Lung (tissue), 11 donors: ENCODE measurements at regions not wholly inside any gene's neighbourhood (a gene's known extent, or its start where the extent isn't known, plus 50 kb on each side); places are given as distances from the start of the nearest gene placed in this dataset.

Source experiments
- ATAC-seq: fragments of 200-7000 bp; cut with Tn5 transposase; one replicate; pipeline ENCODE4 v1.9.1; 2020; ENCODE audit warnings: moderate number of reproducible peaks; ENCODE audit not compliant: insufficient read depth, low FRiP score
- DNase-seq, 3 donors: peaks; one replicate each; pipeline ENCODE4 v3.0.0-alpha.2; 2013 to 2017
- H3K27ac ChIP-seq, 2 donors: one replicate each; pipeline ENCODE4 v1.5.1; 2013; ENCODE audit warnings: mild to moderate bottlenecking in 2 of 2, moderate library complexity in 2 of 2, control low read depth in 1 of 2, inconsistent platforms in 1 of 2, low read depth in 1 of 2, low read length in 1 of 2
- H3K27me3 ChIP-seq, 3 donors: one replicate each; pipeline ENCODE4 v1.5.1; 2013; ENCODE audit warnings: low read length in 2 of 3; ENCODE audit not compliant: control insufficient read depth in 3 of 3, insufficient read depth in 3 of 3
- H3K36me3 ChIP-seq, 4 donors: one replicate each; pipeline ENCODE4 v1.5.1; 2013; ENCODE audit warnings: low read length in 4 of 4, mild to moderate bottlenecking in 1 of 4, moderate library complexity in 1 of 4; ENCODE audit not compliant: control insufficient read depth in 4 of 4, insufficient read depth in 4 of 4
- H3K4me1 ChIP-seq, 5 donors: one replicate each; pipeline ENCODE4 v1.5.1; 2013; ENCODE audit warnings: low read length in 5 of 5, mild to moderate bottlenecking in 2 of 5, moderate library complexity in 1 of 5; ENCODE audit not compliant: control insufficient read depth in 5 of 5, insufficient read depth in 5 of 5
- H3K4me3 ChIP-seq: one replicate; pipeline ENCODE4 v1.5.1; 2013; ENCODE audit warnings: mild to moderate bottlenecking, control low read depth, moderate library complexity
- H3K9ac ChIP-seq, 2 donors: one replicate each; pipeline ENCODE4 v1.5.1; 2013; ENCODE audit warnings: low read length in 2 of 2, control low read depth in 1 of 2; ENCODE audit not compliant: insufficient read depth in 1 of 2
- H3K9me3 ChIP-seq, 4 donors: one replicate each; pipeline ENCODE4 v1.5.1; 2013; ENCODE audit warnings: low read length in 3 of 4, mild to moderate bottlenecking in 1 of 4, moderate library complexity in 1 of 4; ENCODE audit not compliant: control insufficient read depth in 4 of 4, insufficient read depth in 3 of 4
- WGBS, 2 donors: extraction: QIAGEN DNeasy Blood & Tissue Kit; methylation state at CpG; one replicate each; pipeline ENCODE4 v1.1.7; 2013; 5-methylcytosine and 5-hydroxymethylcytosine counted together
- TF ChIP-seq, protein P1 (sequence below): IDR thresholded peaks from 2 replicates; pipeline ENCODE4 v1.5.1; 2012; ENCODE audit warnings: mild to moderate bottlenecking; ENCODE audit errors: control extremely low read depth, extremely low read depth
- donor health status: control.
- donor health status: control.
- donor health status: Bipolar disorder and iron deficiency.
- donor health status: healthy.
- donor health status: DM: yes; HTN: yes; CAD: no.

DNA sequence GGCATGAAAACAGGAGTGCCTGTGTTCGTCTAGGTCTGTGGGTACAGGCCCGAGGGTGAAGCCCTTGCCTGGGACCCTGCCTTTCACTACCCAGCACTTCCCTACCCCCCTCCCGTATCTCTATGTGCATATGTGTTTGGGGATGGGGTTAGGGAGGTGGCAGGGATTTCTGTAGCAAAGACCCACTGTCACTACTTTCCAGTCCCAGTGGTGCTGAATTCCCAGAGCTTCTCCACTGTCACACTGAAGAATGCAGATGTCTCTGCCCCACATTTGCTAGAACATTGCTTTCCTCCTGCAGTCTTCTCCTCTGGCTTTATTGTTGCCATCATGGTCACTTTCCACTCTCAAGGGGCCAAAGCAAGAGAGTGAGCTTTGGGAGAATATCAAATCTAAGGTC, 203.9 kb downstream of the MYRFL start:
- ATAC-seq = no peak
- DNase-seq = peak in 1 of 3 donors; percentile 25
- Histone ChIP-seq H3K4me1 (peaks cover 0 to 15% (median 3%) of the 10 kb centered on the region in 5 donors), H3K9me3 (peaks cover 0 to 8% (median 0%) of the 10 kb centered on the region in 4 donors), H3K9ac (no peak overlapping the region), H3K27me3 (no peaks in the 10 kb centered on the region), H3K27ac (no peak overlapping the region), H3K4me3 (no peak overlapping the region), H3K36me3 (no peaks in the 10 kb centered on the region)
- TF ChIP-seq, protein P1, sequence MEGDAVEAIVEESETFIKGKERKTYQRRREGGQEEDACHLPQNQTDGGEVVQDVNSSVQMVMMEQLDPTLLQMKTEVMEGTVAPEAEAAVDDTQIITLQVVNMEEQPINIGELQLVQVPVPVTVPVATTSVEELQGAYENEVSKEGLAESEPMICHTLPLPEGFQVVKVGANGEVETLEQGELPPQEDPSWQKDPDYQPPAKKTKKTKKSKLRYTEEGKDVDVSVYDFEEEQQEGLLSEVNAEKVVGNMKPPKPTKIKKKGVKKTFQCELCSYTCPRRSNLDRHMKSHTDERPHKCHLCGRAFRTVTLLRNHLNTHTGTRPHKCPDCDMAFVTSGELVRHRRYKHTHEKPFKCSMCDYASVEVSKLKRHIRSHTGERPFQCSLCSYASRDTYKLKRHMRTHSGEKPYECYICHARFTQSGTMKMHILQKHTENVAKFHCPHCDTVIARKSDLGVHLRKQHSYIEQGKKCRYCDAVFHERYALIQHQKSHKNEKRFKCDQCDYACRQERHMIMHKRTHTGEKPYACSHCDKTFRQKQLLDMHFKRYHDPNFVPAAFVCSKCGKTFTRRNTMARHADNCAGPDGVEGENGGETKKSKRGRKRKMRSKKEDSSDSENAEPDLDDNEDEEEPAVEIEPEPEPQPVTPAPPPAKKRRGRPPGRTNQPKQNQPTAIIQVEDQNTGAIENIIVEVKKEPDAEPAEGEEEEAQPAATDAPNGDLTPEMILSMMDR = no peak
- 86 to 95% methylated on average over 3 of the region's 3 CpGs for WGBS, 2 donors

GRCh38 chr12:70031046-70031445, 206.0 kb downstream of the MYRFL start:
- Histone ChIP-seq H3K9me3 (peaks cover 0 to 8% (median 0%) of the 10 kb centered on the region in 4 donors), H3K4me1 (peaks cover 0 to 15% (median 3%) of the 10 kb centered on the region in 5 donors), H3K27me3 (no peaks in the 10 kb centered on the region), H3K9ac (no peak overlapping the region), H3K27ac (no peak overlapping the region), H3K36me3 (no peaks in the 10 kb centered on the region), H3K4me3 (no peak overlapping the region)
- ATAC-seq (no peak), DNase-seq (peak in 1 of 3 donors; percentile 11)
- 86 to 92% methylated on average over 3 of the region's 3 CpGs for WGBS, 2 donors
- TF ChIP-seq, protein P1 = no peak

DNA sequence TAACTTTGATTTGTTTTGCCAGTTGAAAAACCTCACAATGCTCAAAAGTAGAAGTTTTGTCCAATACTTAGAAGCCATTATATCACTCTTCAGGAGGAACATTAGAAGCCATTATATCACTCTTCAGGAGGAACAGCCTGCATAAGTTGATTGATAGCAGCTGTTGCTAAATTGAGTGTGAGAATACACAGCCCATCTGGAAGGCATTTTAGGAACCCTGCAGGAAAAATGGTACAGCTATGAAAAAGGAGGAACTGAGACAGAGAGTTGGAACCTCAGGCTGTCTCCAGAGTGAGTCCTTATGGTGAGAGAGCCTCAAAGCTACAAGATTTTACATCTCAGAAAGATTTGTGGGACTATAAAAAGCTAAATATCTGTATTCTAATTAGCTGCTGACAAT, 207.0 kb downstream of the MYRFL start:
- H3K4me1 ChIP-seq = peaks cover 0 to 15% (median 3%) of the 10 kb centered on the region in 5 donors
- H3K9ac ChIP-seq = no peak overlapping the region
- no peaks in the 10 kb centered on the region for H3K27me3 ChIP-seq
- ATAC-seq (no peak), DNase-seq (peak; percentile 92 to 99 (median 98))
- H3K36me3 ChIP-seq = no peaks in the 10 kb centered on the region
- no peak overlapping the region for H3K27ac ChIP-seq
- H3K9me3 ChIP-seq = peaks cover 0 to 8% (median 0%) of the 10 kb centered on the region in 4 donors
- TF ChIP-seq, protein P1 = no peak
- no peak overlapping the region for H3K4me3 ChIP-seq

DNA sequence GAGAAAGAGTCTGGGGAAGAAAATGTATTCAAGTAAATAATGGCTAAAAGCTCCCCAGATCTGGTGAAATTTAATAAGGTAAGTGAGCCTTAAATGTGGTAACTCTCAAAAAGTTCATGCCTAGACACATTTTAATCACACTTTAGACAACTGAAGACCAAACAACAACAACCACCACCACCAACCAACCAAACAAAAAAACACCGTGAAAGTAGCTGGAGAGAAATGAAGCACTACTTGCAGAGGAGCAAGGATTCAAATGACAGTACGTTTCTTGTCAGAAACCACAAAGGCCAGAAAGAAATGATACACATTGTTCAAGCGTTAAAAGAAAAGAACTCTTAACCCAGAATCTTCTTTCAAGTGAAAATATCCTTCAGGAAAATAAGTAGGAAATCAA, 208.3 kb downstream of the MYRFL start:
- TF ChIP-seq, protein P1 = no peak
- Histone ChIP-seq H3K27ac (no peak overlapping the region), H3K27me3 (no peaks in the 10 kb centered on the region), H3K36me3 (no peaks in the 10 kb centered on the region), H3K9me3 (peaks cover 0 to 8% (median 0%) of the 10 kb centered on the region in 4 donors), H3K4me1 (peaks cover 0 to 15% (median 3%) of the 10 kb centered on the region in 5 donors), H3K4me3 (no peak overlapping the region), H3K9ac (no peak overlapping the region)
- ATAC-seq = no peak
- no peak for DNase-seq
- WGBS, 2 donors = 85 to 93% methylated on average over 3 of the region's 3 CpGs
